DOHH2 (cell line): ENCODE measurements at regions not wholly inside any gene's neighbourhood (a gene's known extent, or its start where the extent isn't known, plus 50 kb on each side); places are given as distances from the start of the nearest gene placed in this dataset.

Experiments used
- EZH2phosphoT487 ChIP-seq: fragments of 200-600 bp; sonication (generic); IDR thresholded peaks from 2 replicates; pipeline ENCODE4 v1.6.1; 2017; ENCODE audit warnings: borderline replicate concordance, mild to moderate bottlenecking, antibody characterized with exemption, low read length, moderate library complexity, mixed read lengths
- TF ChIP-seq, protein P1 (sequence below): fragments of 200-600 bp; sonication (generic); IDR thresholded peaks from one replicate; pipeline ENCODE4 v1.5.1; 2014; ENCODE audit warnings: antibody characterized with exemption, mild to moderate bottlenecking, low read depth, low read length; ENCODE audit not compliant: poor library complexity, severe bottlenecking

DNA sequence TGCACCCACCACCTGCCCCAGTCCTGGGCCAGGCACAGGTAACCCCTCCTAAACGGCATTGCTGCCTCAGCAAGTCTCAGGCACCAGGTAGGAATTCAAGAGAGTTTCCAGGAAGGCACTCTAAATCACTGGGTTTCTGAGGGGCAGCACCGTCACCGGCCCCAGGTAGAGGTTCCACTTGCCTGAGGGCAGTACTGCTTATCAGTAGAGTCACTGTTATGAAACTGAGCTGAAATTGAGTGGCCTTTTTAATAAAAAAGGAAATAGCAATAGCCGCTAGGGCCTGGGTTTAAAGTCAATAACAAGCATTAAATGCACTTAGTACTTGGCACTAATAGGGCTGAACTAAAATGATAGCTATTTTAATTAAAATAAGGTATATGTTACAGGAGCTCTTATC is 653.7 kb downstream of the METTL4 start:
- TF ChIP-seq, protein P1, sequence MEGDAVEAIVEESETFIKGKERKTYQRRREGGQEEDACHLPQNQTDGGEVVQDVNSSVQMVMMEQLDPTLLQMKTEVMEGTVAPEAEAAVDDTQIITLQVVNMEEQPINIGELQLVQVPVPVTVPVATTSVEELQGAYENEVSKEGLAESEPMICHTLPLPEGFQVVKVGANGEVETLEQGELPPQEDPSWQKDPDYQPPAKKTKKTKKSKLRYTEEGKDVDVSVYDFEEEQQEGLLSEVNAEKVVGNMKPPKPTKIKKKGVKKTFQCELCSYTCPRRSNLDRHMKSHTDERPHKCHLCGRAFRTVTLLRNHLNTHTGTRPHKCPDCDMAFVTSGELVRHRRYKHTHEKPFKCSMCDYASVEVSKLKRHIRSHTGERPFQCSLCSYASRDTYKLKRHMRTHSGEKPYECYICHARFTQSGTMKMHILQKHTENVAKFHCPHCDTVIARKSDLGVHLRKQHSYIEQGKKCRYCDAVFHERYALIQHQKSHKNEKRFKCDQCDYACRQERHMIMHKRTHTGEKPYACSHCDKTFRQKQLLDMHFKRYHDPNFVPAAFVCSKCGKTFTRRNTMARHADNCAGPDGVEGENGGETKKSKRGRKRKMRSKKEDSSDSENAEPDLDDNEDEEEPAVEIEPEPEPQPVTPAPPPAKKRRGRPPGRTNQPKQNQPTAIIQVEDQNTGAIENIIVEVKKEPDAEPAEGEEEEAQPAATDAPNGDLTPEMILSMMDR, result no peak
- TF ChIP-seq EZH2phosphoT487, result no peak
